GM12878 (cell line): ENCODE measurements at regions not wholly inside any gene's neighbourhood (a gene's known extent, or its start where the extent isn't known, plus 50 kb on each side); places are given as distances from the start of the nearest gene placed in this dataset.

Experiments
- CBX3 ChIP-seq: fragments of 200-600 bp; sonication (generic); IDR thresholded peaks from 2 replicates; pipeline ENCODE4 v1.6.1; 2016; ENCODE audit warnings: low read depth, borderline replicate concordance
- CHD1 ChIP-seq: IDR thresholded peaks from 2 replicates; pipeline ENCODE4 v1.6.1; 2012; ENCODE audit warnings: low read depth, low read length, improper control_type of control experiment
- DPF2 ChIP-seq: fragments of 450-650 bp; IDR thresholded peaks from 2 replicates; pipeline ENCODE4 v1.6.1; 2017; ENCODE audit warnings: mild to moderate bottlenecking
- ETV6 ChIP-seq, 2 experiments: fragments of 450-650 bp in 1 of 2; IDR thresholded peaks in 1 of 2; conservative IDR thresholded peaks in 1 of 2; 2 replicates each; pipeline ENCODE4 v1.6.1; 2014; ENCODE audit warnings: antibody characterized with exemption in 1 of 2, borderline replicate concordance in 1 of 2, low read depth in 1 of 2, mild to moderate bottlenecking in 1 of 2, moderate library complexity in 1 of 2
- JUND ChIP-seq: IDR thresholded peaks from 2 replicates; pipeline ENCODE4 v1.6.1; 2012; ENCODE audit warnings: low read depth, mild to moderate bottlenecking, low read length, improper control_type of control experiment, moderate library complexity
- MEF2B ChIP-seq: fragments of 450-650 bp; IDR thresholded peaks from 2 replicates; pipeline ENCODE4 v1.6.1; 2018; ENCODE audit warnings: mild to moderate bottlenecking, moderate library complexity; ENCODE audit not compliant: partially characterized antibody, poor library complexity, severe bottlenecking
- SREBF2 ChIP-seq: IDR thresholded peaks from 2 replicates; pipeline ENCODE4 v1.6.1; 2012; ENCODE audit warnings: mild to moderate bottlenecking, low read length
- TCF3 ChIP-seq: IDR thresholded peaks from 2 replicates; pipeline ENCODE4 v1.6.1; 2012; ENCODE audit warnings: low read depth, mild to moderate bottlenecking, low read length, borderline replicate concordance; ENCODE audit not compliant: insufficient read depth
- TF ChIP-seq, protein P1 (sequence below): IDR thresholded peaks from 2 replicates; pipeline ENCODE4 v1.6.1; 2011; ENCODE audit warnings: low read depth, low read length, improper control_type of control experiment, borderline replicate concordance
- TF ChIP-seq, protein P2 (sequence below): fragments of 450-650 bp; IDR thresholded peaks from 2 replicates; pipeline ENCODE4 v1.6.1; 2017; ENCODE audit warnings: mild to moderate bottlenecking, moderate library complexity

DNA sequence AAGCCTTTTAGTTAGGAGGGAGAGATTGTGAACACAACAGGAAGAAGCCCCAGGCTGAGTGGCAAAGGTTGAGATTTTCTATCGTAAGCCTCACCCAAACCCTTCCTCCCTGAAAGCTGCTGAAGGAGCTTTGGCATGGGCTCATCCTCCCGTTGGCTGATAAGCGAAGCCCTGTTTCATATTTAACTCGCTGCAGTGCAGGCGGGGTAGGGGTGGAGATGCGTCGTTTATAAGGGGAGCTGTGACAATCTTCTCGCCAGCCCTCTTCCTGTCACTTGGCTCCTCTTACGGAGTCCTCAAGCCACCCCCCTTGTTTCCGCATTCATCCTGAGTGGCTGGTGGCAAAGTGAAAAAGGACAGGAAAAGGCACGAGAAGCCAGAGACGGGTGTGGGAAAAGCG lies 137.0 kb downstream of the OR4C45 start (continued):
- TF ChIP-seq CBX3 (no peak), TCF3 (no peak), SREBF2 (no peak), ETV6 (conservative IDR thresholded peaks at IDR 0.05 in 1 of 2, IDR thresholded peaks at IDR 0.05 in 1 of 2; ENCODE audit: borderline replicate concordance in 1 of 2, low read depth in 1 of 2) (no peak), JUND (no peak), CHD1 (no peak), MEF2B (no peak), DPF2 (no peak)
- TF ChIP-seq, protein P1, sequence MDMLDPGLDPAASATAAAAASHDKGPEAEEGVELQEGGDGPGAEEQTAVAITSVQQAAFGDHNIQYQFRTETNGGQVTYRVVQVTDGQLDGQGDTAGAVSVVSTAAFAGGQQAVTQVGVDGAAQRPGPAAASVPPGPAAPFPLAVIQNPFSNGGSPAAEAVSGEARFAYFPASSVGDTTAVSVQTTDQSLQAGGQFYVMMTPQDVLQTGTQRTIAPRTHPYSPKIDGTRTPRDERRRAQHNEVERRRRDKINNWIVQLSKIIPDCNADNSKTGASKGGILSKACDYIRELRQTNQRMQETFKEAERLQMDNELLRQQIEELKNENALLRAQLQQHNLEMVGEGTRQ: no peak
- TF ChIP-seq, protein P2, sequence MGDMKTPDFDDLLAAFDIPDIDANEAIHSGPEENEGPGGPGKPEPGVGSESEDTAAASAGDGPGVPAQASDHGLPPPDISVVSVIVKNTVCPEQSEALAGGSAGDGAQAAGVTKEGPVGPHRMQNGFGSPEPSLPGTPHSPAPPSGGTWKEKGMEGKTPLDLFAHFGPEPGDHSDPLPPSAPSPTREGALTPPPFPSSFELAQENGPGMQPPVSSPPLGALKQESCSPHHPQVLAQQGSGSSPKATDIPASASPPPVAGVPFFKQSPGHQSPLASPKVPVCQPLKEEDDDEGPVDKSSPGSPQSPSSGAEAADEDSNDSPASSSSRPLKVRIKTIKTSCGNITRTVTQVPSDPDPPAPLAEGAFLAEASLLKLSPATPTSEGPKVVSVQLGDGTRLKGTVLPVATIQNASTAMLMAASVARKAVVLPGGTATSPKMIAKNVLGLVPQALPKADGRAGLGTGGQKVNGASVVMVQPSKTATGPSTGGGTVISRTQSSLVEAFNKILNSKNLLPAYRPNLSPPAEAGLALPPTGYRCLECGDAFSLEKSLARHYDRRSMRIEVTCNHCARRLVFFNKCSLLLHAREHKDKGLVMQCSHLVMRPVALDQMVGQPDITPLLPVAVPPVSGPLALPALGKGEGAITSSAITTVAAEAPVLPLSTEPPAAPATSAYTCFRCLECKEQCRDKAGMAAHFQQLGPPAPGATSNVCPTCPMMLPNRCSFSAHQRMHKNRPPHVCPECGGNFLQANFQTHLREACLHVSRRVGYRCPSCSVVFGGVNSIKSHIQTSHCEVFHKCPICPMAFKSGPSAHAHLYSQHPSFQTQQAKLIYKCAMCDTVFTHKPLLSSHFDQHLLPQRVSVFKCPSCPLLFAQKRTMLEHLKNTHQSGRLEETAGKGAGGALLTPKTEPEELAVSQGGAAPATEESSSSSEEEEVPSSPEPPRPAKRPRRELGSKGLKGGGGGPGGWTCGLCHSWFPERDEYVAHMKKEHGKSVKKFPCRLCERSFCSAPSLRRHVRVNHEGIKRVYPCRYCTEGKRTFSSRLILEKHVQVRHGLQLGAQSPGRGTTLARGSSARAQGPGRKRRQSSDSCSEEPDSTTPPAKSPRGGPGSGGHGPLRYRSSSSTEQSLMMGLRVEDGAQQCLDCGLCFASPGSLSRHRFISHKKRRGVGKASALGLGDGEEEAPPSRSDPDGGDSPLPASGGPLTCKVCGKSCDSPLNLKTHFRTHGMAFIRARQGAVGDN: no peak
